H1 (cell line): ENCODE measurements at regions not wholly inside any gene's neighbourhood (a gene's known extent, or its start where the extent isn't known, plus 50 kb on each side); places are given as distances from the start of the nearest gene placed in this dataset.

ENCODE experiments used
- CTCF ChIA-PET: fragments of 300-600 bp; sonication (Branson Sonifier 250); formaldehyde crosslinking; loops from one replicate; lab custom pipeline; 2021; ENCODE audit not compliant: partially characterized antibody; lab: Charles Lee
- POLR2A ChIA-PET: fragments of 300-600 bp; sonication (Branson Sonifier 250); formaldehyde crosslinking; loops from one replicate; lab custom pipeline; 2021; ENCODE audit warnings: inconsistent platforms; ENCODE audit not compliant: partially characterized antibody; lab: Charles Lee
- DNase-seq, 2 experiments: peaks; one replicate each; pipeline versions ENCODE4 v3.0.0 to v3.0.0-alpha.2; 2010 to 2022; ENCODE audit warnings: low spot score in 2 of 2, low read depth in 1 of 2, mixed read lengths in 1 of 2
- FAIRE-seq: peaks from 2 replicates; lab custom pipeline; 2011; peaks lifted over from hg19 to GRCh38; lab: Jason Lieb, UNC
- H2AFZ ChIP-seq: 2 replicates; pipeline ENCODE4 v1.8.1; 2012; ENCODE audit warnings: low read length, inconsistent platforms
- H2AK5ac ChIP-seq: 2 replicates; pipeline ENCODE4 v1.6.1; 2013; ENCODE audit warnings: low read depth, low read length
- H2BK120ac ChIP-seq: replicated peaks from 2 replicates; pipeline ENCODE3; 2013; ENCODE audit warnings: low read depth, low read length, inconsistent platforms
- H2BK12ac ChIP-seq: 2 replicates; pipeline ENCODE4 v1.6.1; 2013; ENCODE audit warnings: low read depth, low read length
- H2BK15ac ChIP-seq: 2 replicates; pipeline ENCODE4 v1.6.1; 2013; ENCODE audit warnings: low read length
- H2BK20ac ChIP-seq: 2 replicates; pipeline ENCODE4 v1.6.1; 2013; ENCODE audit warnings: low read length
- H2BK5ac ChIP-seq: 2 replicates; pipeline ENCODE4 v1.6.1; 2013; ENCODE audit warnings: low read depth, low read length
- H3K14ac ChIP-seq: 2 replicates; pipeline ENCODE4 v1.6.1; 2013; ENCODE audit warnings: inconsistent platforms; ENCODE audit not compliant: insufficient read length
- H3K18ac ChIP-seq: 2 replicates; pipeline ENCODE4 v1.6.1; 2013; ENCODE audit warnings: low read length; ENCODE audit errors: extremely low read depth
- H3K23ac ChIP-seq: 2 replicates; pipeline ENCODE4 v1.6.1; 2013; ENCODE audit warnings: inconsistent platforms; ENCODE audit not compliant: insufficient read length
- H3K23me2 ChIP-seq: 2 replicates; pipeline ENCODE4 v1.6.1; 2013; ENCODE audit warnings: low read depth, low read length
- H3K27ac ChIP-seq: 2 replicates; pipeline ENCODE4 v1.6.1; 2011; ENCODE audit warnings: low read depth, low read length, inconsistent platforms
- H3K27me3 ChIP-seq, 4 experiments: replicated peaks in 1 of 4; 1 replicate in 1 of 4; 2 replicates in 3 of 4; pipeline versions ENCODE4 v1.6.1 to v1.8.1; 2011 to 2013; ENCODE audit warnings: low read length in 3 of 4, mild to moderate bottlenecking in 3 of 4, inconsistent platforms in 2 of 4, mixed read lengths in 2 of 4, moderate library complexity in 1 of 4; ENCODE audit not compliant: control insufficient read depth in 3 of 4, insufficient read depth in 3 of 4; ENCODE audit errors: extremely low read depth in 1 of 4
- H3K36me3 ChIP-seq, 4 experiments: 2 replicates each; pipeline versions ENCODE4 v1.6.1 to v1.8.1; 2011 to 2013; ENCODE audit warnings: mild to moderate bottlenecking in 4 of 4, low read length in 3 of 4, moderate library complexity in 2 of 4, control low read depth in 1 of 4, inconsistent platforms in 1 of 4; ENCODE audit not compliant: insufficient read depth in 4 of 4, control insufficient read depth in 2 of 4
- H3K4ac ChIP-seq: replicated peaks from 2 replicates; pipeline ENCODE3; 2013; ENCODE audit warnings: low read length, low read depth, mixed read lengths, inconsistent platforms; ENCODE audit not compliant: insufficient read length
- H3K4me1 ChIP-seq, 4 experiments: replicated peaks in 1 of 4; 1 replicate in 1 of 4; 2 replicates in 3 of 4; pipeline versions ENCODE4 v1.6.1 to v1.8.1; 2011 to 2013; ENCODE audit warnings: low read length in 3 of 4, inconsistent platforms in 2 of 4, mixed read lengths in 1 of 4; ENCODE audit not compliant: insufficient read depth in 4 of 4, control insufficient read depth in 3 of 4
- H3K4me2 ChIP-seq, 2 experiments: 2 replicates each; pipeline versions ENCODE4 v1.6.1 to v1.8.1; 2011 to 2013; ENCODE audit warnings: low read depth in 2 of 2, low read length in 2 of 2, control low read depth in 1 of 2, inconsistent platforms in 1 of 2, mild to moderate bottlenecking in 1 of 2; ENCODE audit not compliant: insufficient read depth in 1 of 2
- H3K4me3 ChIP-seq, 4 experiments: fragments of 200-600, 300-600 bp in 1 of 4; sonication (generic), shearing (Covaris generic), sonication (Bioruptor Twin) in 1 of 4; 2 replicates each; pipeline versions ENCODE4 v1.5.1 to v1.8.1; 2011 to 2016; ENCODE audit warnings: low read length in 4 of 4, low read depth in 3 of 4, control low read depth in 2 of 4, inconsistent platforms in 2 of 4, mild to moderate bottlenecking in 2 of 4, mixed read lengths in 1 of 4, moderate library complexity in 1 of 4; ENCODE audit not compliant: insufficient read depth in 2 of 4; ENCODE audit errors: extremely low read depth in 1 of 4
- H3K56ac ChIP-seq: replicated peaks from 2 replicates; pipeline ENCODE3; 2013; ENCODE audit warnings: low read depth, mild to moderate bottlenecking, mixed read lengths, low read length, inconsistent platforms; ENCODE audit not compliant: insufficient read length
- H3K79me1 ChIP-seq: 2 replicates; pipeline ENCODE4 v1.6.1; 2013; ENCODE audit warnings: low read depth, low read length, control low read depth
- H3K79me2 ChIP-seq, 2 experiments: 2 replicates each; pipeline versions ENCODE4 v1.6.1 to v1.8.1; 2012 to 2013; ENCODE audit warnings: low read length in 2 of 2, mild to moderate bottlenecking in 2 of 2, inconsistent platforms in 1 of 2; ENCODE audit not compliant: insufficient read depth in 2 of 2, control insufficient read depth in 1 of 2
- H3K9ac ChIP-seq, 4 experiments: replicated peaks in 1 of 4; 1 replicate in 1 of 4; 2 replicates in 3 of 4; pipeline versions ENCODE4 v1.6.1 to v1.8.1; 2011 to 2013; ENCODE audit warnings: low read depth in 3 of 4, low read length in 3 of 4, control low read depth in 2 of 4, mild to moderate bottlenecking in 2 of 4, moderate library complexity in 2 of 4, inconsistent platforms in 1 of 4; ENCODE audit errors: extremely low read depth in 1 of 4
- H3K9me3 ChIP-seq, 2 experiments: 2 replicates each; pipeline versions ENCODE4 v1.6.1 to v1.8.1; 2012 to 2013; ENCODE audit warnings: mild to moderate bottlenecking in 2 of 2, moderate library complexity in 2 of 2, control low read depth in 1 of 2, inconsistent platforms in 1 of 2, low read depth in 1 of 2, low read length in 1 of 2, mixed read lengths in 1 of 2; ENCODE audit not compliant: insufficient read depth in 2 of 2
- H4K20me1 ChIP-seq, 2 experiments: replicated peaks in 1 of 2; 2 replicates each; pipeline versions ENCODE3 to v1.8.1; 2011 to 2013; ENCODE audit warnings: inconsistent platforms in 2 of 2, low read length in 2 of 2, mild to moderate bottlenecking in 1 of 2; ENCODE audit not compliant: insufficient read depth in 2 of 2, control insufficient read depth in 1 of 2
- H4K5ac ChIP-seq: 2 replicates; pipeline ENCODE4 v1.6.1; 2013; ENCODE audit warnings: low read length, low read depth, mixed read lengths, inconsistent platforms; ENCODE audit not compliant: insufficient read length
- H4K8ac ChIP-seq: 2 replicates; pipeline ENCODE4 v1.8.0; 2013; ENCODE audit warnings: mild to moderate bottlenecking, moderate library complexity, low read length, inconsistent platforms; ENCODE audit not compliant: insufficient read depth; ENCODE audit errors: extremely low read depth
- H4K91ac ChIP-seq: replicated peaks from 2 replicates; pipeline ENCODE3; 2013; ENCODE audit warnings: low read length, mixed read lengths, inconsistent platforms; ENCODE audit not compliant: insufficient read length
- CHD2 ChIP-seq: IDR thresholded peaks from 2 replicates; pipeline ENCODE4 v1.6.1; 2012; ENCODE audit warnings: low read length, improper control_type of control experiment
- E2F6 ChIP-seq: IDR thresholded peaks from 2 replicates; pipeline ENCODE4 v1.6.1; 2012; ENCODE audit warnings: inconsistent platforms
- FOSL1 ChIP-seq: IDR thresholded peaks from 2 replicates; pipeline ENCODE4 v1.6.1; 2011; ENCODE audit warnings: mild to moderate bottlenecking, low read depth, low read length, moderate library complexity; ENCODE audit not compliant: insufficient read depth
- GABPA ChIP-seq: IDR thresholded peaks from 2 replicates; pipeline ENCODE4 v1.6.1; 2011; ENCODE audit warnings: mild to moderate bottlenecking, low read length, moderate library complexity, borderline replicate concordance; ENCODE audit not compliant: insufficient read depth
- JUND ChIP-seq: IDR thresholded peaks from 2 replicates; pipeline ENCODE4 v1.6.1; 2011; ENCODE audit warnings: mild to moderate bottlenecking, improper control_type of control experiment, low read length
- POLR2A ChIP-seq, 2 experiments: IDR thresholded peaks; 1 replicate in 1 of 2; 2 replicates in 1 of 2; pipeline ENCODE4 v1.6.1; 2011; ENCODE audit warnings: low read depth in 2 of 2, low read length in 2 of 2, mild to moderate bottlenecking in 2 of 2; ENCODE audit errors: control extremely low read depth in 1 of 2
- POU5F1 ChIP-seq: IDR thresholded peaks from 2 replicates; pipeline ENCODE4 v1.6.1; 2011; ENCODE audit warnings: low read depth, mild to moderate bottlenecking, low read length, moderate library complexity
- SP4 ChIP-seq: IDR thresholded peaks from 2 replicates; pipeline ENCODE4 v1.6.1; 2012; ENCODE audit warnings: low read length, inconsistent platforms
- TEAD4 ChIP-seq: IDR thresholded peaks from 2 replicates; pipeline ENCODE4 v1.6.1; 2012; ENCODE audit warnings: low read depth, low read length, inconsistent platforms, mixed read lengths
- USF2 ChIP-seq: IDR thresholded peaks from 2 replicates; pipeline ENCODE4 v1.6.1; 2011; ENCODE audit warnings: low read length, improper control_type of control experiment
- ZNF274 ChIP-seq: IDR thresholded peaks from 2 replicates; pipeline ENCODE4 v1.7.0; 2012; ENCODE audit warnings: low read length, borderline replicate concordance; ENCODE audit errors: extremely low read depth
- WGBS, 2 experiments: shearing (Covaris generic) in 1 of 2; methylation state at CpG; one replicate each; pipeline versions ENCODE4 v1.1.6 to v1.1.7; 2013 to 2015; ENCODE audit warnings: low lambda C conversion rate in 2 of 2, mixed read lengths in 2 of 2, inconsistent platforms in 1 of 2, low coverage in 1 of 2, missing lambda C conversion rate in 1 of 2; ENCODE audit not compliant: insufficient replicate concordance in 2 of 2, insufficient coverage in 1 of 2, insufficient read length in 1 of 2; ENCODE audit errors: extremely low coverage in 1 of 2, missing lambda C conversion rate in 1 of 2; 5-methylcytosine and 5-hydroxymethylcytosine counted together

- 0 out of 2 replicates have a peak overlapping the region, but pooled peaks have one; percentile 75 for H2AFZ ChIP-seq
- H2AK5ac ChIP-seq: no peak overlapping the region
- H3K4me1 ChIP-seq: no peaks in the 10 kb centered on the region
- H3K36me3 ChIP-seq: no peaks in the 10 kb centered on the region
- H2BK20ac ChIP-seq: no peak overlapping the region
- no peak overlapping the region for H2BK12ac ChIP-seq
- no peak overlapping the region for H3K4me3 ChIP-seq
- H4K20me1 ChIP-seq: no peaks in the 10 kb centered on the region
- no peak overlapping the region for H3K56ac ChIP-seq
- H3K79me1 ChIP-seq: no peaks in the 10 kb centered on the region
- 100% methylated on average over 3 of the region's 3 CpGs; no CpG with 5 or more reads in 1 of the 2 experiments for WGBS, 2 experiments
- no peak for TF ChIP-seq TEAD4
- no peak for TF ChIP-seq ZNF274
- no peak for TF ChIP-seq POU5F1
- no peak for TF ChIP-seq USF2
- TF ChIP-seq FOSL1: no peak
- TF ChIP-seq POLR2A (IDR thresholded peaks at IDR 0.05; ENCODE audit: control extremely low read depth in 1 of 2, low read depth in 2 of 2, low read length in 2 of 2): no peak
- no peak for TF ChIP-seq SP4
- TF ChIP-seq JUND: no peak
- no peak for TF ChIP-seq E2F6
- TF ChIP-seq GABPA: no peak
- TF ChIP-seq CHD2: no peak
- H3K14ac ChIP-seq: no peak overlapping the region
- H3K18ac ChIP-seq: no peak overlapping the region
- FAIRE-seq (no peak), DNase-seq (no peak)
- H3K4me2 ChIP-seq: no peak overlapping the region
- POLR2A ChIA-PET: no interaction called here
- no peaks in the 10 kb centered on the region for H3K27me3 ChIP-seq
- no peak overlapping the region for H3K9ac ChIP-seq
- H2BK5ac ChIP-seq: no peak overlapping the region; the same call in 1 of the 2 replicates
- no peak overlapping the region for H4K91ac ChIP-seq
- H3K23ac ChIP-seq: no peak overlapping the region
- H3K27ac ChIP-seq: no peak overlapping the region
- no peak overlapping the region for H4K5ac ChIP-seq
- no peak overlapping the region for H3K4ac ChIP-seq
- no peaks in the 10 kb centered on the region for H3K9me3 ChIP-seq
- no peak overlapping the region for H4K8ac ChIP-seq
- H3K79me2 ChIP-seq: no peaks in the 10 kb centered on the region
- no peaks in the 10 kb centered on the region for H3K23me2 ChIP-seq
- no peak overlapping the region for H2BK120ac ChIP-seq
- CTCF ChIA-PET: interaction anchor here (1.0 to 1.7 kb wide), 2 partner anchors 15 to 18 kb away, joined by 4 read pairs; no protein-coding TSS in a partner anchor
- H2BK15ac ChIP-seq: no peak overlapping the region
Measured at GRCh38 chr4:156557920-156558319, 413.7 kb downstream of the PDGFC start.
